ENCODE measurements at regions not wholly inside any gene's neighbourhood (a gene's known extent, or its start where the extent isn't known, plus 50 kb on each side); places are given as distances from the start of the nearest gene placed in this dataset.
"Not testable (repeated sequence)": the region's sequence is repeated elsewhere in the genome, so short reads cannot be mapped to it uniquely, and the experiment has no call there.

DNA sequence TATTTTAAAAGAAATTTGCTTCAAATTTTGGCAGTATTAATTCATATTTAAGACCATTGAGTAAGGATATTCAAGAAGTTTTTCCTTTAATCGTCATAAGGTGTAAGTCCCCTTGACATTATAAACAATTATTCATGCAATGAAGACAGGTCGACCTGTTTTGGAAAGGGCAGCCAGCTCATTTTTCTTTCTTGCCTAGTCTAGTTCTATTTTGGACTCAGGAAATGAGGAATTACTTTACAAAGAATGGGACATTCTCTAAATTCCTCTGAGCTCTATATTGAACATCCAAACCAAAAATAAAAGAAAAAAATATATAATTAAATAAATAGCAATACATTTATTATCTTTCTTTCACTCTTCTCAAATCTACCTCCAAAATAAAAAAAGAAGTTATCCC lies 595.6 kb upstream of the KIF2B start:
- Mint-ChIP-seq H3K27me3 (ENCODE audit: unreplicated experiment) (no peaks in the 10 kb centered on the region), H3K27ac (ENCODE audit: unreplicated experiment) (no peak overlapping the region), H3K9me3 (ENCODE audit: unreplicated experiment) (peaks cover 24% of the 10 kb centered on the region), H3K36me3 (ENCODE audit: unreplicated experiment) (no peaks in the 10 kb centered on the region), H3K4me3 (ENCODE audit: unreplicated experiment) (no peak overlapping the region), H3K4me1 (ENCODE audit: unreplicated experiment) (no peaks in the 10 kb centered on the region)
- TF ChIP-seq, protein P1, sequence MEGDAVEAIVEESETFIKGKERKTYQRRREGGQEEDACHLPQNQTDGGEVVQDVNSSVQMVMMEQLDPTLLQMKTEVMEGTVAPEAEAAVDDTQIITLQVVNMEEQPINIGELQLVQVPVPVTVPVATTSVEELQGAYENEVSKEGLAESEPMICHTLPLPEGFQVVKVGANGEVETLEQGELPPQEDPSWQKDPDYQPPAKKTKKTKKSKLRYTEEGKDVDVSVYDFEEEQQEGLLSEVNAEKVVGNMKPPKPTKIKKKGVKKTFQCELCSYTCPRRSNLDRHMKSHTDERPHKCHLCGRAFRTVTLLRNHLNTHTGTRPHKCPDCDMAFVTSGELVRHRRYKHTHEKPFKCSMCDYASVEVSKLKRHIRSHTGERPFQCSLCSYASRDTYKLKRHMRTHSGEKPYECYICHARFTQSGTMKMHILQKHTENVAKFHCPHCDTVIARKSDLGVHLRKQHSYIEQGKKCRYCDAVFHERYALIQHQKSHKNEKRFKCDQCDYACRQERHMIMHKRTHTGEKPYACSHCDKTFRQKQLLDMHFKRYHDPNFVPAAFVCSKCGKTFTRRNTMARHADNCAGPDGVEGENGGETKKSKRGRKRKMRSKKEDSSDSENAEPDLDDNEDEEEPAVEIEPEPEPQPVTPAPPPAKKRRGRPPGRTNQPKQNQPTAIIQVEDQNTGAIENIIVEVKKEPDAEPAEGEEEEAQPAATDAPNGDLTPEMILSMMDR (IDR thresholded peaks at IDR 0.05) = no peak
- DNase-seq (ENCODE audit: extremely low spot score, unreplicated experiment) = no peak

DNA sequence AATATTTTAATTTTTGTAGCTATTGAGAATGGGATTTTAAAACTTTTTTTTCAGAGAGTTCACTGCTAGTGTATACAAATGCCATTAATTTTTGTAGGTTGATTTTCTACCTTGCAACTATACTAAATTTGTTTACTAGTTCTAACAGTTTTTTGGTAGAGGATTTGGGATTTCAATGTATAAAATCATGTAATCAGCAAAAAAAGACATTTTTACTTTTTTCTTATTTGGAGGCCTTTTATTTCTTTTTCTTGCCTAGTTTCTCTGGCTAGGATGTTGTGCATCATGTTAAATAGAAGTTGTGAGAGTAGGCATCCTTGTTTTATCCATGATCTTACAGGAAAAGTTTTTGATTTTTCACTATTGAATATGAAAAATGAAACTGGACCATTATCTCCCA lies 602.9 kb upstream of the KIF2B start:
- Mint-ChIP-seq H3K27me3 (ENCODE audit: unreplicated experiment) (no peaks in the 10 kb centered on the region), H3K36me3 (ENCODE audit: unreplicated experiment) (no peaks in the 10 kb centered on the region), H3K4me3 (ENCODE audit: unreplicated experiment) (no peak overlapping the region), H3K27ac (ENCODE audit: unreplicated experiment) (no peak overlapping the region), H3K9me3 (ENCODE audit: unreplicated experiment) (peaks cover 29% of the 10 kb centered on the region), H3K4me1 (ENCODE audit: unreplicated experiment) (no peaks in the 10 kb centered on the region)
- TF ChIP-seq, protein P1 (IDR thresholded peaks at IDR 0.05) = no peak
- no peak for DNase-seq (ENCODE audit: extremely low spot score, unreplicated experiment)

DNA sequence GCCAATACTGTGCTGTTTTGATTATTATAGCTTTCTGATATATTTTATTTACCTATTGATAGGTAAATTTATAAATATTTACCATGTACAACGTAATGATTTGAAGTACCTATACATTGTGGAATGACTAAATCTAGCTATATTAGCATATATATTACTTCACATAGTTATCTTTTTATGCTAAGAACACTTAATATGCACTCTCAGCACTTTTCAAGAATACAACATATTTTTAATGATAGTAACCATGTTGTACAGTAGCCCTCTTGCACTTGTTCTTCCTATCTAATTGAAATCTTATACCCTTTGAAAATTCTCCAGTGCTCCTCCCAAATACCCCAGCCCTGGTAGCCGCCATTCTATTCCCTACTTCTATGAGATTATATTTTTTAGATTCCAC lies 604.0 kb upstream of the KIF2B start:
- TF ChIP-seq, protein P1 (IDR thresholded peaks at IDR 0.05) = no peak
- Mint-ChIP-seq H3K27me3 (ENCODE audit: unreplicated experiment) (no peaks in the 10 kb centered on the region), H3K9me3 (ENCODE audit: unreplicated experiment) (peaks cover 28% of the 10 kb centered on the region), H3K36me3 (ENCODE audit: unreplicated experiment) (no peaks in the 10 kb centered on the region), H3K4me3 (ENCODE audit: unreplicated experiment) (no peak overlapping the region), H3K4me1 (ENCODE audit: unreplicated experiment) (no peaks in the 10 kb centered on the region), H3K27ac (ENCODE audit: unreplicated experiment) (no peak overlapping the region)
- DNase-seq (ENCODE audit: extremely low spot score, unreplicated experiment) = no peak

DNA sequence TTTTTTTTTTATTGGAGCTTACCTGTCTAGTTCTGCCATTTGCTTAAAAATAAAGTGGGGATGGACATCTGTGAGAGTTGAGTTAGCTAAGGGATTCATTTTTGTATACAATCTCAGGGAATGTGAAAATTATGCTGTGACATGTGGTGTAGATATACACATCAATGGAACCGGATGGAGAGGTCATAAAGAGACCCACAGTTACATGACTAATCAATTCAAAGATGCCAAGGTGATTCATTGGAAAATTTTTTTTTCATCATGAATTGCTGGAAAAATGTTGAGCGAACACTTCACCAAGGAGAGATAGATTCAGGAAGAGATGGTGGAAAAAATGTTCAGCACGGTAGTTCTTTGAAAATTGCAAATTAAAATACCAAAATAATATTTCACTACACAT lies 605.4 kb upstream of the KIF2B start:
- Mint-ChIP-seq H3K9me3 (ENCODE audit: unreplicated experiment) (peaks cover 19% of the 10 kb centered on the region), H3K27ac (ENCODE audit: unreplicated experiment) (no peak overlapping the region), H3K27me3 (ENCODE audit: unreplicated experiment) (no peaks in the 10 kb centered on the region), H3K4me1 (ENCODE audit: unreplicated experiment) (no peaks in the 10 kb centered on the region), H3K4me3 (ENCODE audit: unreplicated experiment) (no peak overlapping the region), H3K36me3 (ENCODE audit: unreplicated experiment) (no peaks in the 10 kb centered on the region)
- no peak for DNase-seq (ENCODE audit: extremely low spot score, unreplicated experiment)
- TF ChIP-seq, protein P1 (IDR thresholded peaks at IDR 0.05) = no peak

DNA sequence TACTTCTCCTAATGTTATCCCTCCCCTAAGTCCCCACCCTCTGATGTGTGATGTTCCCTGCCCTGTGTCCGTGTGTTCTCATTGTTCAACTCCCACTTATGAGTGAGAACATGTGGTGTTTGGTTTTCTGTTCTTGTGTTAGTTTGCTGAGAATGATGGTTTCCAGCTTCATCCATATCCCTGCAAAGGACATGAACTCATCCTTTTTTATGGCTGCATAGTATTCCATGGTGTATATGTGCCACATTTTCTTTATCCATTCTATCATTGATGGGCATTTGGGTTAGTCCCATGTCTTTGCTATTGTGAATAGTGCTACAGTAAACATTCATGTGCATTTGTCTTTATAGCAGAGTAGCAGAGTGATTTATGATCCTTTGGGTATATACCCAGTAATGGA lies 613.8 kb upstream of the KIF2B start:
- peaks cover 20% of the 10 kb centered on the region for H3K9me3 Mint-ChIP-seq (ENCODE audit: unreplicated experiment)
- H3K4me3 Mint-ChIP-seq (ENCODE audit: unreplicated experiment); H3K36me3 Mint-ChIP-seq (ENCODE audit: unreplicated experiment); H3K27ac Mint-ChIP-seq (ENCODE audit: unreplicated experiment); DNase-seq (ENCODE audit: extremely low spot score, unreplicated experiment); H3K4me1 Mint-ChIP-seq (ENCODE audit: unreplicated experiment); H3K27me3 Mint-ChIP-seq (ENCODE audit: unreplicated experiment): not testable (repeated sequence)

DNA sequence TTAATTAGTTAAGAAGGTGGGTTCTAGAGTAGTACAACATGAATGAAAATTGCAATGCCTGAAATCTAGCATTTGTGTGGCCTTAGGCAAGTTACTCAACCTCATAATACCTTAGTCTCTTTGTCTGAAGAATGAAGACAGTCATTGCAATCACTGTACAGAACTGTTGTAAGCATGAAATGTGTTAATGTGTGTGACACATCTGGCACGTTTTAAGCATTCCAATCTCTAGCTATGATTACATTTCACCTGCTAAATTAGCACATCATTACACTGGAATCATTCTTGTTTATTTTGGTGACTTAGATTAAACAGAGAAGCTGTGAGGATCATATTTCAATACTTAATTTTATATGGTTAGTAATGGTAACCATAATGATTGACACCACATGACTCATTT lies 629.7 kb upstream of the KIF2B start:
- Mint-ChIP-seq H3K4me3 (ENCODE audit: unreplicated experiment) (no peak overlapping the region), H3K36me3 (ENCODE audit: unreplicated experiment) (no peaks in the 10 kb centered on the region), H3K27ac (ENCODE audit: unreplicated experiment) (no peak overlapping the region), H3K4me1 (ENCODE audit: unreplicated experiment) (no peaks in the 10 kb centered on the region), H3K9me3 (ENCODE audit: unreplicated experiment) (no peaks in the 10 kb centered on the region), H3K27me3 (ENCODE audit: unreplicated experiment) (no peaks in the 10 kb centered on the region)
- TF ChIP-seq, protein P1 (IDR thresholded peaks at IDR 0.05) = no peak
- no peak for DNase-seq (ENCODE audit: extremely low spot score, unreplicated experiment)

Data from osteocyte (in vitro differentiated cells).